HEK293 (cell line): ENCODE measurements at regions not wholly inside any gene's neighbourhood (a gene's known extent, or its start where the extent isn't known, plus 50 kb on each side); places are given as distances from the start of the nearest gene placed in this dataset.

Experiments
- CTCF ChIA-PET: fragments of 350-600 bp; formaldehyde crosslinking; extraction: SDS; loops from one replicate; lab custom pipeline; 2021; ENCODE audit warnings: antibody characterized with exemption; lab: Yijun Ruan, JAX
- POLR2A ChIA-PET: fragments of 300-600 bp; formaldehyde crosslinking; extraction: SDS; loops from one replicate; lab custom pipeline; 2020; ENCODE audit warnings: antibody characterized with exemption, inconsistent platforms; lab: Yijun Ruan, JAX
- H3K27ac ChIP-seq: fragments of 200-500 bp; sonication (Bioruptor generic); 2 replicates; pipeline ENCODE4 v1.5.1; 2014; ENCODE audit warnings: low read depth, low read length, control low read depth, inconsistent platforms; ENCODE audit errors: extremely low read depth
- H3K36me3 ChIP-seq, 2 experiments: fragments of 200-500 bp in 1 of 2; sonication (Bioruptor generic) in 1 of 2; 1 replicate in 1 of 2; 2 replicates in 1 of 2; pipeline ENCODE4 v1.5.1; 2014 to 2017; ENCODE audit warnings: inconsistent platforms in 2 of 2, low read length in 2 of 2; ENCODE audit not compliant: control insufficient read depth in 2 of 2, insufficient read depth in 1 of 2
- H3K4me1 ChIP-seq: fragments of 200-500 bp; sonication (Bioruptor generic); 2 replicates; pipeline ENCODE4 v1.5.1; 2014; ENCODE audit warnings: mild to moderate bottlenecking, low read length, inconsistent platforms; ENCODE audit not compliant: control insufficient read depth, insufficient read depth
- H3K4me3 ChIP-seq: 2 replicates; pipeline ENCODE4 v1.5.1; 2011; ENCODE audit warnings: low read depth, mild to moderate bottlenecking, control low read depth, low read length, moderate library complexity
- H3K9me3 ChIP-seq: fragments of 200-500 bp; sonication (Bioruptor generic); 2 replicates; pipeline ENCODE4 v1.5.1; 2014; ENCODE audit warnings: low read depth, low read length, inconsistent platforms; ENCODE audit not compliant: control insufficient read depth, insufficient read depth
- HOXD13 ChIP-seq: sonication (generic); formaldehyde crosslinking; IDR thresholded peaks from 2 replicates; pipeline ENCODE4 v1.8.0; 2022; ENCODE audit warnings: missing genetic modification reagents, borderline replicate concordance
- KLF7 ChIP-seq: fragments of 450-650 bp; formaldehyde crosslinking; IDR thresholded peaks from 2 replicates; pipeline ENCODE4 v1.5.1; 2016; ENCODE audit warnings: missing biosample characterization, missing genetic modification characterization, borderline replicate concordance
- PRDM6 ChIP-seq: fragments of 450-650 bp; formaldehyde crosslinking; IDR thresholded peaks from 2 replicates; pipeline ENCODE4 v1.5.1; 2017; ENCODE audit warnings: missing biosample characterization, missing genetic modification characterization
- SALL2 ChIP-seq: fragments of 450-650 bp; formaldehyde crosslinking; IDR thresholded peaks from 2 replicates; pipeline ENCODE4 v1.5.0; 2017; ENCODE audit warnings: missing biosample characterization, mild to moderate bottlenecking, missing genetic modification characterization, borderline replicate concordance
- ZFHX2 ChIP-seq: fragments of 450-650 bp; formaldehyde crosslinking; conservative IDR thresholded peaks from 2 replicates; pipeline ENCODE4 v1.5.1; 2016; ENCODE audit warnings: missing biosample characterization, missing genetic modification characterization
- ZFP69B ChIP-seq: fragments of 450-650 bp; formaldehyde crosslinking; IDR thresholded peaks from 2 replicates; pipeline ENCODE4 v1.5.1; 2016; ENCODE audit warnings: missing biosample characterization, missing genetic modification characterization
- ZNF146 ChIP-seq: fragments of 450-650 bp; formaldehyde crosslinking; IDR thresholded peaks from 2 replicates; pipeline ENCODE4 v1.5.1; 2016; ENCODE audit warnings: missing biosample characterization, missing genetic modification characterization
- ZNF16 ChIP-seq: fragments of 450-650 bp; formaldehyde crosslinking; IDR thresholded peaks from 2 replicates; pipeline ENCODE4 v1.5.1; 2016; ENCODE audit warnings: low read depth, missing biosample characterization, missing genetic modification characterization
- ZNF391 ChIP-seq: fragments of 450-650 bp; formaldehyde crosslinking; IDR thresholded peaks from 2 replicates; pipeline ENCODE4 v1.5.1; 2016; ENCODE audit warnings: low read depth, missing biosample characterization, missing genetic modification characterization, borderline replicate concordance
- ZNF571 ChIP-seq: fragments of 450-650 bp; formaldehyde crosslinking; IDR thresholded peaks from 2 replicates; pipeline ENCODE4 v1.5.0; 2017; ENCODE audit warnings: missing biosample characterization, missing genetic modification characterization
- ZNF600 ChIP-seq: fragments of 450-650 bp; formaldehyde crosslinking; IDR thresholded peaks from 2 replicates; pipeline ENCODE4 v1.5.1; 2016; ENCODE audit warnings: missing biosample characterization, missing genetic modification characterization
- ZNF654 ChIP-seq: fragments of 450-650 bp; formaldehyde crosslinking; IDR thresholded peaks from 2 replicates; pipeline ENCODE4 v1.5.1; 2016; ENCODE audit warnings: low read depth, missing biosample characterization, missing genetic modification characterization
- ZNF701 ChIP-seq: fragments of 450-650 bp; formaldehyde crosslinking; IDR thresholded peaks from 2 replicates; pipeline ENCODE4 v1.5.1; 2016; ENCODE audit warnings: missing biosample characterization, missing genetic modification characterization
- ZNF776 ChIP-seq: fragments of 450-650 bp; formaldehyde crosslinking; IDR thresholded peaks from 2 replicates; pipeline ENCODE4 v1.5.0; 2017; ENCODE audit warnings: missing biosample characterization, missing genetic modification characterization, borderline replicate concordance
- TF ChIP-seq, protein P1 (sequence below): fragments of 450-650 bp; formaldehyde crosslinking; conservative IDR thresholded peaks from 2 replicates; pipeline ENCODE4 v1.5.1; 2016; ENCODE audit warnings: low read depth, missing biosample characterization, missing genetic modification characterization

DNA sequence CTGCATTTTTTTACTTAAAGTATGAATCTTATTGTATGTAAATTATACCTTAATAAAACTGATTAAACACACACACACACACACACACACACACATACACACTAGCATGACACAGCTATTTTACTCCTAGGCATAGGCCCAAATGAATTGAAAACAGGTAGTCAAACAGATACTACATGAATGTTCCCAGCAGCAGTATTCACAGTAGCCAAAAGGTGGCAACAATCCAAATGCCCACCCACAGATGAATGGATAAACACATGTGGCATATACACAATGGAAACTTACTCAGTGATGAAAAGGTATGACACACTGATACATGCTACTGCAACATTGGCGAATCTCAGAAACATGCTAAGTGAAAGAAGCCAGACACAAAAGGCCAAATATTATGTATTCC lies 223.5 kb downstream of the CYB561 start:
- Histone ChIP-seq H3K4me3 (no peak overlapping the region), H3K9me3 (no peaks in the 10 kb centered on the region), H3K4me1 (no peaks in the 10 kb centered on the region), H3K27ac (no peak overlapping the region), H3K36me3 (no peaks in the 10 kb centered on the region)
- CTCF ChIA-PET, result interaction anchor here (0.5 kb wide), 1 partner anchor 121 kb away, joined by 3 read pairs; no protein-coding TSS in a partner anchor
- POLR2A ChIA-PET, result no interaction called here
- TF ChIP-seq HOXD13 (CRISPR knock-in tag) (no peak), ZFP69B (tag by site-specific recombination) (no peak), ZNF146 (tag by site-specific recombination) (0 out of 2 replicates have a peak, but pooled peaks have one; percentile 5)

GRCh38 chr17:63223212-63223911 lies 222.7 kb downstream of the CYB561 start:
- ChIA-PET POLR2A (no interaction called here), CTCF (interaction anchor here (0.5 kb wide), 1 partner anchor 122 kb away, joined by 3 read pairs; no protein-coding TSS in a partner anchor)
- no peak overlapping the region for H3K27ac ChIP-seq
- H3K9me3 ChIP-seq, result no peaks in the 10 kb centered on the region
- no peak overlapping the region for H3K4me3 ChIP-seq
- no peaks in the 10 kb centered on the region for H3K4me1 ChIP-seq
- no peaks in the 10 kb centered on the region for H3K36me3 ChIP-seq
- TF ChIP-seq SALL2 (tag by site-specific recombination), result no peak

- CTCF ChIA-PET, result no interaction called here
- H3K9me3 ChIP-seq, result no peaks in the 10 kb centered on the region
- H3K4me1 ChIP-seq, result no peaks in the 10 kb centered on the region
- H3K36me3 ChIP-seq, result no peaks in the 10 kb centered on the region
- H3K4me3 ChIP-seq, result no peak overlapping the region
- TF ChIP-seq ZNF391 (tag by site-specific recombination) (no peak), ZNF776 (no peak), ZNF654 (tag by site-specific recombination) (no peak), HOXD13 (CRISPR knock-in tag) (no peak), ZNF600 (tag by site-specific recombination) (no peak), ZFHX2 (tag by site-specific recombination) (no peak), PRDM6 (tag by site-specific recombination) (no peak), ZNF16 (tag by site-specific recombination) (no peak), ZNF701 (tag by site-specific recombination) (no peak), ZNF571 (tag by site-specific recombination) (no peak), KLF7 (tag by site-specific recombination) (no peak)
- TF ChIP-seq, protein P1, sequence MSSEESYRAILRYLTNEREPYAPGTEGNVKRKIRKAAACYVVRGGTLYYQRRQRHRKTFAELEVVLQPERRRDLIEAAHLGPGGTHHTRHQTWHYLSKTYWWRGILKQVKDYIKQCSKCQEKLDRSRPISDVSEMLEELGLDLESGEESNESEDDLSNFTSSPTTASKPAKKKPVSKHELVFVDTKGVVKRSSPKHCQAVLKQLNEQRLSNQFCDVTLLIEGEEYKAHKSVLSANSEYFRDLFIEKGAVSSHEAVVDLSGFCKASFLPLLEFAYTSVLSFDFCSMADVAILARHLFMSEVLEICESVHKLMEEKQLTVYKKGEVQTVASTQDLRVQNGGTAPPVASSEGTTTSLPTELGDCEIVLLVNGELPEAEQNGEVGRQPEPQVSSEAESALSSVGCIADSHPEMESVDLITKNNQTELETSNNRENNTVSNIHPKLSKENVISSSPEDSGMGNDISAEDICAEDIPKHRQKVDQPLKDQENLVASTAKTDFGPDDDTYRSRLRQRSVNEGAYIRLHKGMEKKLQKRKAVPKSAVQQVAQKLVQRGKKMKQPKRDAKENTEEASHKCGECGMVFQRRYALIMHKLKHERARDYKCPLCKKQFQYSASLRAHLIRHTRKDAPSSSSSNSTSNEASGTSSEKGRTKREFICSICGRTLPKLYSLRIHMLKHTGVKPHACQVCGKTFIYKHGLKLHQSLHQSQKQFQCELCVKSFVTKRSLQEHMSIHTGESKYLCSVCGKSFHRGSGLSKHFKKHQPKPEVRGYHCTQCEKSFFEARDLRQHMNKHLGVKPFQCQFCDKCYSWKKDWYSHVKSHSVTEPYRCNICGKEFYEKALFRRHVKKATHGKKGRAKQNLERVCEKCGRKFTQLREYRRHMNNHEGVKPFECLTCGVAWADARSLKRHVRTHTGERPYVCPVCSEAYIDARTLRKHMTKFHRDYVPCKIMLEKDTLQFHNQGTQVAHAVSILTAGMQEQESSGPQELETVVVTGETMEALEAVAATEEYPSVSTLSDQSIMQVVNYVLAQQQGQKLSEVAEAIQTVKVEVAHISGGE (tag by site-specific recombination), result no peak
- POLR2A ChIA-PET, result no interaction called here
- no peak overlapping the region for H3K27ac ChIP-seq
Measured at GRCh38 chr17:63224644-63225043, 221.5 kb downstream of the CYB561 start.
